ENCODE measurements at regions not wholly inside any gene's neighbourhood (a gene's known extent, or its start where the extent isn't known, plus 50 kb on each side); places are given as distances from the start of the nearest gene placed in this dataset.

DNA sequence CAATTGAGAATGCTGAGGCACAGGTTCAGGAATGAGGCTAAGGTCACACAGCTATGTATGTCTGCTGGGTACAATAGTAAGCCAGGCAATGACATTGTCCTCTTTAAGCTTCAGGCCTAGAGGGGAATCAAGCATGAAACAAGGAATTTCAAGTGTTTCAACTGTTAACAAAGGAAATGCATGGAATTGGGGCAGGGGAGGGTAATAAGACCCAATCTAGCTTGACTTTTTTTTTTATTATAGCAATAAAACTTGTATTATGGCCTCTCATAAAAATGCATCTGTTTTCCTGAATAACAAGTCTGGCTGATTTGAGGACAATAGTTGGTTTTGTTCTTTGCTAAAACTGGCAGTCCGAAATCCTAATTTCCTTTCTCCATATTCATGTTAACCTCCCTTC, 336.7 kb downstream of the CBLN4 start:
- no peak for TF ChIP-seq SPI1 (IDR thresholded peaks at IDR 0.05; ENCODE audit: borderline replicate concordance, insufficient read depth, low read depth, low read length)
- TF ChIP-seq BRCA1 (IDR thresholded peaks at IDR 0.05; ENCODE audit: low read depth, low read length), result no peak

Measured in GM12878 (cell line).